Vagina (tissue), 2 donors: ENCODE measurements at regions not wholly inside any gene's neighbourhood (a gene's known extent, or its start where the extent isn't known, plus 50 kb on each side); places are given as distances from the start of the nearest gene placed in this dataset.

Experiments used
- CTCF ChIP-seq, 3 experiments: fragments of 450-650 bp in 2 of 3; fragments of 200-600 bp in 1 of 3; sonication (generic) in 1 of 3; IDR thresholded peaks; one replicate each; pipeline ENCODE4 v1.5.1; 2017 to 2019; ENCODE audit warnings: antibody characterized with exemption in 3 of 3, mild to moderate bottlenecking in 2 of 3, moderate library complexity in 2 of 3
- POLR2A ChIP-seq, 2 donors: fragments of 450-650 bp; IDR thresholded peaks; one replicate each; pipeline ENCODE4 v1.6.1; 2017; ENCODE audit warnings: antibody characterized with exemption in 2 of 2, mild to moderate bottlenecking in 2 of 2, moderate library complexity in 2 of 2

GRCh38 chr18:11425211-11425610, 184.2 kb upstream of the SLC35G4 start:
- TF ChIP-seq POLR2A (IDR thresholded peaks at IDR 0.05) (no peak), CTCF (IDR thresholded peaks at IDR 0.05) (no peak)
